ENCODE measurements at regions not wholly inside any gene's neighbourhood (a gene's known extent, or its start where the extent isn't known, plus 50 kb on each side); places are given as distances from the start of the nearest gene placed in this dataset.

- DNase-seq, result no peak
These were observed 317.6 kb downstream of the LRIG3 start for GRCh38 chr12:58602736-58603135.

GRCh38 chr12:58607805-58608204 is 312.5 kb downstream of the LRIG3 start:
- no peak for DNase-seq

GRCh38 chr12:58608711-58609110 is 311.6 kb downstream of the LRIG3 start:
- no peak for DNase-seq

- DNase-seq, result no peak
These were observed 305.3 kb downstream of the LRIG3 start for GRCh38 chr12:58615047-58615446.

- no peak for DNase-seq
These were observed 304.7 kb downstream of the LRIG3 start for GRCh38 chr12:58615576-58615975.

- DNase-seq, result no peak
These were observed 303.7 kb downstream of the LRIG3 start for GRCh38 chr12:58616618-58617017.

GRCh38 chr12:58621126-58621525 is 299.2 kb downstream of the LRIG3 start:
- no peak for DNase-seq

GRCh38 chr12:58629376-58629775 is 290.9 kb downstream of the LRIG3 start:
- DNase-seq, result no peak

GRCh38 chr12:58633479-58633878 is 286.8 kb downstream of the LRIG3 start:
- DNase-seq, result no peak

GRCh38 chr12:58639318-58639934 is 280.9 kb downstream of the LRIG3 start:
- no peak for DNase-seq

- no peak for DNase-seq
These were observed 280.0 kb downstream of the LRIG3 start for GRCh38 chr12:58640314-58640713.

GRCh38 chr12:58645946-58646345 is 274.4 kb downstream of the LRIG3 start:
- no peak for DNase-seq

- DNase-seq, result no peak
These were observed 272.8 kb downstream of the LRIG3 start for GRCh38 chr12:58647495-58647894.

GRCh38 chr12:58648176-58648575 is 272.1 kb downstream of the LRIG3 start:
- no peak for DNase-seq

- no peak for DNase-seq
These were observed 268.5 kb downstream of the LRIG3 start for GRCh38 chr12:58651850-58652249.

- DNase-seq, result no peak
These were observed 266.3 kb downstream of the LRIG3 start for GRCh38 chr12:58654021-58654420.

- no peak for DNase-seq
These were observed 264.9 kb downstream of the LRIG3 start for GRCh38 chr12:58655375-58655774.

GRCh38 chr12:58656254-58657009 is 263.9 kb downstream of the LRIG3 start:
- no peak for DNase-seq

GRCh38 chr12:58657190-58657589 is 263.1 kb downstream of the LRIG3 start:
- no peak for DNase-seq

- DNase-seq, result no peak
These were observed 254.9 kb downstream of the LRIG3 start for GRCh38 chr12:58665375-58665774.

- no peak for DNase-seq
These were observed 252.1 kb downstream of the LRIG3 start for GRCh38 chr12:58668233-58668632.

- DNase-seq, result no peak
These were observed 251.4 kb downstream of the LRIG3 start for GRCh38 chr12:58668871-58669270.

GRCh38 chr12:58670623-58671022 is 249.7 kb downstream of the LRIG3 start:
- DNase-seq, result no peak

GRCh38 chr12:58671196-58671595 is 249.1 kb downstream of the LRIG3 start:
- DNase-seq, result no peak

GRCh38 chr12:58673021-58673420 is 247.3 kb downstream of the LRIG3 start:
- no peak for DNase-seq

Measured in suppressor macrophage treated with lipopolysaccharide for 4 hours (primary cell).